ENCODE measurements at regions not wholly inside any gene's neighbourhood (a gene's known extent, or its start where the extent isn't known, plus 50 kb on each side); places are given as distances from the start of the nearest gene placed in this dataset.

DNA sequence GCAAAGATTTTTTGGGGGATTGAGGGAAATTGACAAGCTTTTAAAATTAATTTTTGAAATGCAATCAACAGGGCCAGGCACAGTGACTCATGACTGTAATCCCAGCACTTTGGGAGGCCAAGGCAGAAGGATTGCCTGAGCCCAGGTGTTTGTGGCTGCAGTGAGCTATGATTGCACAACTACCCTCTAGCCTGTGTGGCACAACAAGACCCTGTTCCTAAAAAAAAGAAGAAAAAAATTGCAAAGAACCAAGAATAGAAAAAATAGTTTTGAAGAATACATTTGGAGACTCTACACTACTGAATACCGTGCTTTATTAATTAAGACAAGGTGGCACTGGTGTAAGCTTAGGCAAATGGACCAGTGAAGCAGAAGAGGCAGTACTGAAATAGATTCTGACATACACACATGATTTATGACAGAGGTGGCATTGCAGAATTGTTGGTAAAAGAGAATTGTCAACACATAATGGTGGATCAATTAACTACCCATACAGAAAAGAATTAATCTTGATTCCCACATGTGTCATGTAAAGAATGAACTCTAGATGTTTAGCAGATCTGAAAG, 443.3 kb upstream of the ATP11B start:
- TF ChIP-seq CTCF (conservative IDR thresholded peaks at IDR 0.05; ENCODE audit: low read length) (no peak), EZH2phosphoT487 (IDR thresholded peaks at IDR 0.05; ENCODE audit: borderline replicate concordance, low read depth, low read length) (no peak)
